SH-SY5Y (cell line): ENCODE measurements at regions not wholly inside any gene's neighbourhood (a gene's known extent, or its start where the extent isn't known, plus 50 kb on each side); places are given as distances from the start of the nearest gene placed in this dataset.

Source experiments
- GATA2 ChIP-seq: IDR thresholded peaks from 2 replicates; pipeline ENCODE4 v1.6.1; 2011; ENCODE audit warnings: mild to moderate bottlenecking, low read depth, low read length
- GATA3 ChIP-seq: IDR thresholded peaks from 2 replicates; pipeline ENCODE4 v1.6.1; 2011; ENCODE audit warnings: low read depth, mild to moderate bottlenecking, low read length, moderate library complexity

DNA sequence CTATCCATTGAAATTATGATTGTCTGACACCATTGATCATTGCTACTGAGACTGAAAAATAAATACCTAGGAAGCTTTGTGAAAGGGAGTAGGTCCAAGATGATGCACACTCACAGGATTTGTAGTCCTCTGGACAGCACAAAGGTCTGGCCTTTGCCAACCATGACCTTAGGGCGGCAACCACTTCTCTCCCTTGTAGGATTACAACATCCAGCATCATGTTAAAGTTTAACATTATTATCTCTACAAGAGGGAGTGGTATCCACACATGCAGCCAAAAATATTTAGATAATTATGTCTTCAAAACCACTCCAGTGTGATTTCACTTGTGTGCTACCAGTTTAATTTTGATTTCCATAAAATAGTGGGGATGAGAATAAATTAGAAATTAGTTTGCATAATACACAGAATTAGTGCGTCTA is 51.1 kb upstream of the NHSL1 start:
- TF ChIP-seq GATA3 (no peak), GATA2 (no peak)

DNA sequence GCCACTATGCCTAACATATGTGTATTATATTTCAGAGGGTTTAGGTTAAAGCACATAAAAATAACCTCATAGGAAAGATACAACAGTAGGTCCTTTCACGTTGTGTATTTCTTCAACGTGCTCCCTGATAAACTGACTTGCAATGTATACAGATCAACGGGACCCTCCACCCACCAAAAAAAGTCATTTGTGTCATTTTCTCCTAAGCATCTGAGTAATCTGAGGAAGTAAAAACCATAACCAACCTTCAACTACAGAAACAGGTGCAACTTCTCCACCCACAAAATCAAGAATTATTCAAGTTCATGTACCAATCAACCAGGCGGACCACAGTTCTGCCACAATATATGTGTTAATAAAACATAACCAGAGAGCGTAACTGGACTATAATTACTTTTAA is 54.9 kb upstream of the NHSL1 start:
- TF ChIP-seq GATA3: no peak
- no peak for TF ChIP-seq GATA2

DNA sequence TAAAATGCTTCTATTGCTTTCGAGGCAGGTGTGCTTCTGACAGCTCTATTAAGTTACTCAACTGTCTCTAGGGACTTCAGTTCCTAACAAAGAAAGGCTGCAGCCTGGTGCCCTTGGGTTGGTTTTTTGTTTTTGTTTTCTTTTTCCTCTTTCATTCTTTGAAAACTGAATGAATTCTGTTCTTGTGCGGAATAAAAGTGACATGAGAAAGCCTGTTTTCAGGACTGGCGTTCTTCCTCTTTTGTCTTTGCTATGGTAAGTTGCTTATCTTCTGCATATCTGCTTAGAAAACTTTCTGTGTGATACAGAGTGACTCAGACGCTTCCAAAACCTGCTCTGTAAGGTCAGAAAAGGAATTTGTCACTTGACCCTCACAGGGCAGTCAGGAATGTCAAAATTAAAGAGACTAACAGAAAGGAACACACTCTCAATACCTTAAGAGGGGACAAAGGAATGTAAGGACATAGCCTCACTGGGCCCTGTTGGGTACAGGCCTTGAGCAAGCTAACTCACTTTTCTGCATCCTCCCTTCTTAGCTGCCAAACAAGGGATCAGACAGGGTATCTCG is 56.2 kb upstream of the NHSL1 start:
- TF ChIP-seq GATA3: no peak
- no peak for TF ChIP-seq GATA2

DNA sequence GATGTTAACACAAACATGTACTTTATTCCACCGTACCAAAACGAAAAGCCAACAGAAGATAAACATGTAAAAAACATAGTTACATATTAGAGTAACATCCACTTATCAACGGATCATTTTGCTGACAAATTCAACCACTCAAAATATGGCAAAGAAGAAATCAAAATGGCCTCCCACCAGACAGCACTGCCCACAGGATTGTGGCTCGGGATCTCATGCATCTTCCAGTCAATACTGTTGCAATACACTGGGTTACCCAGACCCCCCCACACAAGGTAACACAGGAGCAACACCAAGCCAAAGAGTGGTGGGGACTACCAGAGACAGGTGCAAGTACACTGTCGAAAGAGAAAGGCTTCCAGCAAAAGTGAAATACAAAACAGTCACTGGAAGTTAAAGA is 57.9 kb upstream of the NHSL1 start:
- no peak for TF ChIP-seq GATA3
- no peak for TF ChIP-seq GATA2

DNA sequence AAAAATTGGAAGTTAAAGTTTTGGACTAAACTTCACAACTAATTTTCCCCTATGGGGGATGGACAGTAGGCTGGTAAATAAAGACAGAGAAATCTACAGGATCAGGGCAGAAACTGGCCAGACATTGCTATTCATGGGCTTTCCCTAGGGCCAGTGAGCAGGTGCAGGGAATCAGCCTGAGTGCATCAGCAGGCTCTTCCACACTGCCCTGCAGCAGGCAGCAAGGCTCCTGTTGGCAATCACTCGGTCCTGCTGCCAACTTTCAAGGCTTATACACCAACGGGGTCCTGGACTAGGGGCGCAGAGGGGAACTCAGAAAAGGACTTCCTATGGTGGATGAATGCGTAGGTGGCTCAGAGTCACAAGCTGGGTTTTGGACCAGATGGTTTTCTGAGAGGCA is 59.8 kb upstream of the NHSL1 start:
- TF ChIP-seq GATA2 (no peak), GATA3 (no peak)

DNA sequence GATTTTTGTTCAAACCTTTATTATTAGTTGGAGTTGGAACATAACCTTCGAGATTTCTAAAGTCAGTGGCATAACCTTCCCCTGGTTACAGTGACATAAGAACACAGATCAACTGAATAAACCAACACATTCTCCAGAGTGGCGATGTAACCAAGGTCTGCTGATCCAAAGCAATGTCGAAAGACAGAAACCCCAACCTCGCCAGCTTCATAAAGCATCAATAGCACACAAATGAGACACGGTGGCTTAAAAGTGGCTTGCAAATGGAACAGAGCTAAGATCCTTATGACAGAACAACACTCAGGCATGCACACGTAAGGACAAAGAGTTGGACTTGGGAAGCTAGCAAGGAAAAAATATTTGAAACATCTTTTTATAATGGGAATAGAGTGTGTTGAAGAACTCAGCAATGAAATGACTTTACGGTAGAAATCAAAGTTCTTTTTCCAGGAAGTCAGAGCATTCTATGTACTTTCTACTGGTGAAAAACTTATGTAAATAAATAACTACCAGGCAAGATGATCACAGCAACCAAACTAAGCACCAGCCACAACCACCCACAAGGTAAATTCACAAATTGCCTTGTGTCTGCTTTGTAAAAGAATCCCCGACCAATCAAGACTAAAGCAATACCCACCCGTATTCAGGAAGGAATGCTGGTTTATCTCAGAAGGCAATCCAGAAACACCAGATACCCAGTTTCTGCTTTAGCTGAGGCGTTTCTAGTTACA is 61.0 kb upstream of the NHSL1 start:
- TF ChIP-seq GATA3 (no peak), GATA2 (no peak)

DNA sequence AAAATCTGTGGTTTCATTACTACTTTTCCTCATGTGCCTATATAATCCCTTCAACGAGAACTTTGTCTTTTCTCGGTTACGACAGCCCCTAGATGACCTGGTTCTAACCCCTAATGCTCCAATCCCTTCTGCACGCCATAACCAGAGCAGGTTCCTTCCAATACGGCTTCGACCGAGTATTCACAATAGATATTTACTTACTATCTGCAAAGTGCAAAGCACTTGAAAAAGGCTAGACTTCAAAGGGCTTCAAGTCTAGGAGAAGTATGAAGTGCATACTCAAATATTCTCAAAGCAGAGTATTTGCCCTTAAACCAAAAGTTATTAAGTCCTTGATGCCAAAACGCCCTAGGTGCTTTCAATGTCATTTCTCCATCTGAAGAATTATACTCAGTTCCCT is 63.4 kb upstream of the NHSL1 start:
- TF ChIP-seq GATA2: no peak

DNA sequence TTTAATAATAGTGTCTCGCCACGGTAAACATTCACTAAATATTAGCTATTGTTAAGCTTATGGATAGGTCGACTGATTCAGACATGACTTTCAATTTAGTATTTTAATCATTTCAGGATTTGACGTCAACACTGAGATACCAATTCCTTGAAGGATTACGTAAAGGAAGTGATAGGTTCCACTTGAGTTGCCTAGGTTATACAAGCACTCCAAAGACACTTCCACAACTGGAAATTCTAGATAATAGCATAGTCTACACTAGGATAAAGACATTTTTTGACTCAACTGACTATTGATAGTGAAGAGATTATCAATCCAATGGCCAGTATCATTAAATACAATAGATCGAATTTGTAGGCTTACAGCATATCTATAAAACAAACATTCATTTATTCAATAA is 63.9 kb upstream of the NHSL1 start:
- TF ChIP-seq GATA2 (no peak), GATA3 (no peak)

DNA sequence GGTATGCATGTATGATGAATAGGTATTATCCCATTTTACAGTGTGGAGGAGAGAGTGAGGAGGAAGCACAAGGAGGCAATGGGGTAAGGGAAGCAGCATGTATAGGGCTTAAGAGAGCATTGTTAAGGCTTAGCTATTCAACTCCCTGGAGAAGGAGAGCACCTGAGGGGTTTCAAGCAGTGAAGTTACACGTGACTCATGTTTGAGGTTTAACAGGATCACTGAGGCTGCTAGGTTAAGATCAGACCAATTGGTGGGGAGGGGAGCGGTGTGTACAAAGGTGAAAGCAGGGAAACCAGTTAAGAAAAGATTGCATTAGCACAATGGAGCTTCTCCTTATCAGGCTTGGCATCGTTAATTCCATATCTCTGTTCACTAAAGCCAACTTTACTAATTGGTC is 64.4 kb upstream of the NHSL1 start:
- TF ChIP-seq GATA2 (no peak), GATA3 (no peak)

DNA sequence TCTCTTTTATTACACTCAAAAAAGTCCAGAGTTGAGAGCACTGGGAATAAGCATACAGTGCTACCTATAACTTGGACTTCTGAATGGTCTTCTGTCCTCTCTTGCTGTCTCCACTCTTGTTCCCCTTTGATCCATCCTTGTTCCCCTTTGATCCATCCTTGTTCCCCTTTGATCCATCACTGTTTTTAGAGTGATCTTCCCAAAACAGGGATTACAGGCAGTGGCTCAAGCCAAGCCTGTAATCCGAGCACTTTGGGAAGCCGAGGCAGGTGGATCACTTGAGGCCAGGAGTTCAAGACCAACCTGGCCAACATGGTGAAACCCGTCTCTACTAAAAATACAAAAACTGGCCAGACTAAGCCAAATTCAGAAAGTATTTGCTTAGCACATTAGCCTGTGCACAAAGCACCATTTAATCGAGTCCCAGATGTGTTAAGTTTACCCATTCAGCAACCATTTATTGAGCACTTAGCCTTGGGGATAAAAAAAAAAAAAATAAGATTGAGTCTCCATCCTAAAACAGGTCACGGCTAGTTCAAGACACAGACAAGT is 65.0 kb upstream of the NHSL1 start:
- TF ChIP-seq GATA3: no peak
- no peak for TF ChIP-seq GATA2

DNA sequence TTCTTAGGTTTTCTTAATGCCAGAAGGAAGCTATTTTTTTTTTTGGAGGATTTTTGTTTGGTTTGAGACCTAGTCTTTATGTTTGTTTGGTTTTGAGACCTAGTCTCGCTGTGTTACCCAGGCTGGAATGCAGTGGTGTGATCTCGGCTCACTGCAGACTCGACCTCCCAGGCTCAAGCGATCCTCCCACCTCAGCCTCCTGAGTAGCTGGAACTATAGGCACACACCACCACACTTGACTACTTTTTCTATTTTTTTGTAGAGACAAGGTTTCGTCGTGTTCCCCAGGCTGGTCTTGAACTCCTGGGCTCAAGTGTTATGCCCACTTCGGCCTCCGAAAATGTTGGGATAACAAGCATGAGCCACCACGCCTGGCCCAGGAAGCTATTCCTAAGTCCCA is 67.8 kb upstream of the NHSL1 start:
- TF ChIP-seq GATA3: no peak
- no peak for TF ChIP-seq GATA2

DNA sequence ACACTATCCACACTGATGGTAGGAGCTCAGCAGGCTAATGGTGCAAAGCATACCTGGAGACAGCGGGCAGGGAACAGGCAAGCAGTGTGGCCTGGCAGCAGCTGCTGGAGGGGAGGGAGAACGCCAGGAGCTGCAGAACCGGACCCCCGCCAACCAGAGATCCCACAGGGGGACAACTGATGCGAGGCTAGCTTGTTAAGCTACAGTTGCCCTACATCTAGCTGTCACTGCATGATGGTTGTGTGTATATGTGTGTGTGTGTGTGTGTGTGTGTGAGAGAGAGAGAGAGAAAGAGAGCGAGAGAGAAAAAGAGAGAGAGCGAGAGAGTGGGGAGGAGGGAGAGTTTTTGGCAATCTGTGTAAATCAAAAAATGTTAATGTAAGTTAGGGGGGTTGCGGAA is 69.7 kb upstream of the NHSL1 start:
- TF ChIP-seq GATA2 (no peak), GATA3 (no peak)

DNA sequence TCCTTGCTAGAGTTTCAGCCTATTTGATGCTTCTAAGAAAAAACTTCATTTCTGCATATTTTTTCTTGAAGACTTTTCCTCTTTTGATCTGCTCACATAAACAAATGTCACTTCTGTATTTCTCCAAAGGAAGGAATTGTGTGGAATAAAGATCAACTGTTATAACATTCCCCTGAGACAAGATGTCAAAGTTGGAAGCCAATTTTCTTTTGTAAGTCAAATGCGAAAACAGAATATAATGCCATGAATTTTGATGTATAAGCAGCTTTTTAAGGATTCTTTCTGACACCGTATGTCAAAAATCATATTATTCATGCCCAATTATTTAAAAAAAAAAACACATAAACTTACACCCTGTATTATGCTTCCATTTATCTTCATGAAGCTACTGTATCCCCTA is 70.3 kb upstream of the NHSL1 start:
- TF ChIP-seq GATA2: no peak

DNA sequence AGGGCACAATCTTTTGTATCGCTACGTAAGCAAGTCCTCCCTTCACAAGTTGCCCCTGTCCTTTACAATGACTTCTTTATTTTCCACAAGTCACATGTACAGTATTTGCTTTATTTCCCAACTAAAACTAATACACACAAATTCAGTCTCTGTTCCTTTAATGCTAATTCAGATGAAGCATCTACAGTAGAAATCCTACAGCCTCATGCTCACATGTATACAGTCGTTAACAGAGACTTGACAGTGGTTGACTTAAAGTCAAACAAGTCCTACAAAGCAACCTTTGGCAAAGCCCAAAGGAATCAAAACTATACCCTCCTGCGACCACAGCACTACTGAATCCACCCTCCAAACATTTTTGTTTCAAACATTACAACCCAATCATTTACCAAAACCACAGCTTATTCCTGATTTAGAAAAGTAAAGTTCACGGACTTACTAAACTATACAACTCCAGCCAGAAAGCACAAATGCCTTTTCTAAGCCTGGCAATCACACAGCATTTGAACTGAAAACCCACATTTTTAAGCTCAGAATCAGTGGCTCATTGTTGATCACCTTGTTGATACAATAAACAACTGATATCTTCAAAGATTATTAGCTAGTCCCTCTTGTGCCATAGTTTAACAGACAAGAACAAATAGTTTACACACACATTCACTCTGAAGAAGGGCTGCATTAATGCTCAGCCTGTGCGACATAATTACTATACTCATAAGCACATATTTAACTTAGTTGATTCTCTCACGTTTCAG is 70.9 kb upstream of the NHSL1 start:
- no peak for TF ChIP-seq GATA3
- no peak for TF ChIP-seq GATA2

DNA sequence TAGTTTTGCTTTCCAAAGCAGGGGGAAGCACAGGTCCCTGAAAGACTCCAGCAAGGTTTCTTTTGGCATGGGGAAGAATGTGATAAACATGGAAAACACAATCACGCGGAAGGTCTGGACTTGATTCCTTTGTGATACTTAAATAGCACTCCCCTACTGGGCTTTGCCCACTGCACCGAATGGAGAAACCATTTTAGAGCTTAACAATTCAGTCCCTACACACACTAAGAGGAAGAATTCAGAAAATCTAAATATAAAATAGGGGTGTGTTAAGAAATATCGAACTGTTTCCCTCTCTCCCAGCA is 71.4 kb upstream of the NHSL1 start:
- no peak for TF ChIP-seq GATA2
- no peak for TF ChIP-seq GATA3

DNA sequence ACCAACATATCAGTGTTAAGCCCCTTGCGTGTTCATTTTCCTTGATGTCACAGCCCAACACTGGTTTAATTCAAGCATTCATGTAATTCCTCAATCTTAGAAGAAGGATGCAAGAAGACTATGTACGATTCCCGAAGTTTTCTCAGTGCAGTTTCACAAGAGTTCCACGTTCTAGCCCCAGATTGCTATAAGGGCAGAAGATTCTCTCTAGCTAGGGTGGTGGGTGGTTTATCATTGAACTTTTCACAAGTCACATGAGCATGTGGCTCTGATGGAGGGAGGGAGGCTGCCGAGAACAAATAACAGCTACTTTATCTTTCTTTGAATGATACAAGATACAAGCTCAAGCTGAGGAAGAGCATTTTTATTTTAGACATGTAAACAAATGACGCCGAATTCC is 71.9 kb upstream of the NHSL1 start:
- no peak for TF ChIP-seq GATA3
- no peak for TF ChIP-seq GATA2

DNA sequence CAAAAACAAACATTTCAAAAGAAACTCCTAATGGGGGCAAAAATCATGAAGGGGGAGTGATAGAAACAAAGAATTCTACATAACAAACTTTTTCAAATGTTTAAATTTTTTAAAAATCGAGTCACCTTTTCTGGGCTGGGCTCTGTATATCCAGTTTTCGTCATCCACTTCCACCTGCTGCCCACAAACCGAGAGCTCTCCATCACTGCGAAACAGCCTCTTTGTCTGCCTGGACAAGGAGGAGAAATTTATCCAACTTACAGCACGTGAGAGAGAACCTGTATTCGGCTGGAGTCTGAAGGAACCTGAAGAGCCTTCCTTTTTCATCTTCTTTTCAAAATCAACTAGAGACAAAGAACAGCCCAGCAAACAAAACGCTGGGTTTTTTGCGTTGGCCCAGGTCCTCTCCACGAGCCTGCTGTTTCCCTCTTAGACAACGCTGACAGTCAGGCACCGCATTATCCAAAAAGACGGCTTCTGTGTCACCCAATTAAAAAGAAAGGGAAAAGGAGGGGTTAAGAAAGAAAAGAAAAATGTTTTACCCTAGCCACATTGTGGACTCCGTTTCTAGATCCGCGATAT is 72.4 kb upstream of the NHSL1 start:
- TF ChIP-seq GATA3 (no peak), GATA2 (no peak)
